ENCODE measurements at regions not wholly inside any gene's neighbourhood (a gene's known extent, or its start where the extent isn't known, plus 50 kb on each side); places are given as distances from the start of the nearest gene placed in this dataset.

- no peak for TF ChIP-seq ETV6 (IDR thresholded peaks at IDR 0.05; ENCODE audit: borderline replicate concordance in 1 of 2, low read depth in 2 of 2, low read length in 1 of 2)
- no peak for TF ChIP-seq ETV6 (CRISPR knock-in tag; IDR thresholded peaks at IDR 0.05; ENCODE audit: borderline replicate concordance)
- no peak for TF ChIP-seq SMARCE1 (IDR thresholded peaks at IDR 0.05)
- TF ChIP-seq EZH2 (IDR thresholded peaks at IDR 0.05; ENCODE audit: borderline replicate concordance, low read depth, low read length): no peak
- no peak for TF ChIP-seq CTCF (IDR thresholded peaks at IDR 0.05 in 2 of 3, conservative IDR thresholded peaks at IDR 0.05 in 1 of 3; ENCODE audit: insufficient read depth in 2 of 3, low read depth in 1 of 3, low read length in 3 of 3)
- no peak for TF ChIP-seq RBFOX2 (IDR thresholded peaks at IDR 0.05; ENCODE audit: low read depth, low read length)
- no peak for TF ChIP-seq CEBPB (tag; IDR thresholded peaks at IDR 0.05)
- no peak for TF ChIP-seq RAD21 (CRISPR knock-in tag; conservative IDR thresholded peaks at IDR 0.05 in 1 of 2, IDR thresholded peaks at IDR 0.05 in 1 of 2)
Observed at GRCh38 chr2:60695793-60696192, 60.3 kb upstream of the PAPOLG start.

Data from K562 (cell line).